Skeletal muscle satellite cell (primary cell): ENCODE measurements at regions not wholly inside any gene's neighbourhood (a gene's known extent, or its start where the extent isn't known, plus 50 kb on each side); places are given as distances from the start of the nearest gene placed in this dataset.
"Not testable (repeated sequence)": the region's sequence is repeated elsewhere in the genome, so short reads cannot be mapped to it uniquely, and the experiment has no call there.

ENCODE experiments used
- H3K27me3 ChIP-seq: 2 replicates; pipeline ENCODE4 v1.7.0; 2013; ENCODE audit warnings: low read length; ENCODE audit not compliant: control insufficient read depth, insufficient read depth
- H3K36me3 ChIP-seq: 2 replicates; pipeline ENCODE4 v1.7.0; 2013; ENCODE audit warnings: mild to moderate bottlenecking, control low read depth, low read length; ENCODE audit not compliant: insufficient read depth
- H3K4me1 ChIP-seq: 2 replicates; pipeline ENCODE4 v1.7.0; 2013; ENCODE audit warnings: low read length; ENCODE audit not compliant: control insufficient read depth, insufficient read depth
- H3K4me2 ChIP-seq: 2 replicates; pipeline ENCODE4 v1.7.0; 2013; ENCODE audit warnings: mild to moderate bottlenecking, low read length
- H3K4me3 ChIP-seq: 2 replicates; pipeline ENCODE4 v1.7.0; 2013; ENCODE audit warnings: low read length
- H3K9ac ChIP-seq: 2 replicates; pipeline ENCODE4 v1.7.0; 2013; ENCODE audit warnings: mild to moderate bottlenecking, low read depth, low read length, moderate library complexity
- H3K9me3 ChIP-seq: replicated peaks from 2 replicates; pipeline ENCODE4 v1.7.0; 2013; ENCODE audit warnings: mild to moderate bottlenecking, control low read depth, low read length

- Histone ChIP-seq H3K27me3 (no peaks in the 10 kb centered on the region), H3K4me1 (no peaks in the 10 kb centered on the region), H3K36me3 (no peaks in the 10 kb centered on the region), H3K9ac (no peak overlapping the region), H3K4me2 (no peak overlapping the region), H3K4me3 (no peak overlapping the region), H3K9me3 (no peaks in the 10 kb centered on the region)
Observed at GRCh38 chr12:74166096-74166495, 371.5 kb upstream of the ATXN7L3B start.

GRCh38 chr12:74169607-74170006, 368.0 kb upstream of the ATXN7L3B start:
- H3K4me2 ChIP-seq: no peak overlapping the region
- no peaks in the 10 kb centered on the region for H3K27me3 ChIP-seq
- no peaks in the 10 kb centered on the region for H3K4me1 ChIP-seq
- H3K9ac ChIP-seq: no peak overlapping the region
- H3K4me3 ChIP-seq: no peak overlapping the region
- no peaks in the 10 kb centered on the region for H3K9me3 ChIP-seq
- H3K36me3 ChIP-seq: no peaks in the 10 kb centered on the region

GRCh38 chr12:74170645-74171477, 366.8 kb upstream of the ATXN7L3B start:
- H3K9me3 ChIP-seq: no peaks in the 10 kb centered on the region

GRCh38 chr12:74171478-74171909, 366.1 kb upstream of the ATXN7L3B start:
- Histone ChIP-seq H3K4me3 (no peak overlapping the region), H3K4me2 (no peak overlapping the region), H3K4me1 (no peaks in the 10 kb centered on the region), H3K9me3 (no peaks in the 10 kb centered on the region), H3K27me3 (no peaks in the 10 kb centered on the region), H3K36me3 (no peaks in the 10 kb centered on the region), H3K9ac (no peak overlapping the region)

More at GRCh38 chr12:74170645-74171477, 366.8 kb upstream of the ATXN7L3B start:
- Histone ChIP-seq H3K36me3 (no peaks in the 10 kb centered on the region), H3K4me3 (no peak overlapping the region), H3K27me3 (no peaks in the 10 kb centered on the region), H3K4me1 (no peaks in the 10 kb centered on the region), H3K9ac (no peak overlapping the region), H3K4me2 (no peak overlapping the region)

- not testable (repeated sequence) for H3K4me1 ChIP-seq, H3K4me2 ChIP-seq
Observed at GRCh38 chr12:74174961-74175360, 362.7 kb upstream of the ATXN7L3B start.

GRCh38 chr12:74185360-74185759, 352.3 kb upstream of the ATXN7L3B start:
- no peaks in the 10 kb centered on the region for H3K4me1 ChIP-seq
- no peaks in the 10 kb centered on the region for H3K9me3 ChIP-seq
- no peak overlapping the region for H3K4me3 ChIP-seq
- H3K36me3 ChIP-seq: no peaks in the 10 kb centered on the region
- no peak overlapping the region for H3K4me2 ChIP-seq
- H3K9ac ChIP-seq: no peak overlapping the region
- no peaks in the 10 kb centered on the region for H3K27me3 ChIP-seq

More at GRCh38 chr12:74174961-74175360, 362.7 kb upstream of the ATXN7L3B start:
- not testable (repeated sequence) for H3K9me3 ChIP-seq, H3K27me3 ChIP-seq, H3K9ac ChIP-seq, H3K4me3 ChIP-seq, H3K36me3 ChIP-seq

- Histone ChIP-seq H3K9ac (no peak overlapping the region), H3K4me1 (no peaks in the 10 kb centered on the region), H3K9me3 (no peaks in the 10 kb centered on the region), H3K4me2 (no peak overlapping the region), H3K36me3 (no peaks in the 10 kb centered on the region), H3K4me3 (no peak overlapping the region), H3K27me3 (no peaks in the 10 kb centered on the region)
Observed at GRCh38 chr12:74193191-74193590, 344.4 kb upstream of the ATXN7L3B start.

GRCh38 chr12:74204236-74204635, 333.4 kb upstream of the ATXN7L3B start:
- no peak overlapping the region for H3K4me3 ChIP-seq
- no peaks in the 10 kb centered on the region for H3K36me3 ChIP-seq
- no peaks in the 10 kb centered on the region for H3K4me1 ChIP-seq
- no peaks in the 10 kb centered on the region for H3K9me3 ChIP-seq
- H3K4me2 ChIP-seq: no peak overlapping the region
- no peak overlapping the region for H3K9ac ChIP-seq
- H3K27me3 ChIP-seq: no peaks in the 10 kb centered on the region

GRCh38 chr12:74227846-74228545, 309.6 kb upstream of the ATXN7L3B start:
- no peak overlapping the region for H3K4me2 ChIP-seq
- H3K27me3 ChIP-seq: no peaks in the 10 kb centered on the region
- H3K4me3 ChIP-seq: no peak overlapping the region
- H3K36me3 ChIP-seq: no peaks in the 10 kb centered on the region
- no peak overlapping the region for H3K9ac ChIP-seq
- no peaks in the 10 kb centered on the region for H3K4me1 ChIP-seq
- no peaks in the 10 kb centered on the region for H3K9me3 ChIP-seq

GRCh38 chr12:74229671-74230070, 308.0 kb upstream of the ATXN7L3B start:
- no peaks in the 10 kb centered on the region for H3K4me1 ChIP-seq
- H3K4me2 ChIP-seq: no peak overlapping the region
- no peak overlapping the region for H3K4me3 ChIP-seq
- H3K36me3 ChIP-seq: no peaks in the 10 kb centered on the region
- no peaks in the 10 kb centered on the region for H3K9me3 ChIP-seq
- H3K9ac ChIP-seq: no peak overlapping the region
- no peaks in the 10 kb centered on the region for H3K27me3 ChIP-seq

GRCh38 chr12:74235342-74235741, 302.3 kb upstream of the ATXN7L3B start:
- H3K9ac ChIP-seq: no peak overlapping the region
- H3K27me3 ChIP-seq: no peaks in the 10 kb centered on the region
- H3K4me3 ChIP-seq: no peak overlapping the region
- H3K36me3 ChIP-seq: no peaks in the 10 kb centered on the region
- H3K9me3 ChIP-seq: peaks cover 2% of the 10 kb centered on the region
- H3K4me1 ChIP-seq: no peaks in the 10 kb centered on the region
- H3K4me2 ChIP-seq: no peak overlapping the region
